HG02884 (cell line): ENCODE measurements at regions not wholly inside any gene's neighbourhood (a gene's known extent, or its start where the extent isn't known, plus 50 kb on each side); places are given as distances from the start of the nearest gene placed in this dataset.
"Not testable (repeated sequence)": the region's sequence is repeated elsewhere in the genome, so short reads cannot be mapped to it uniquely, and the experiment has no call there.

Source experiments
- ATAC-seq: cut with Tn5 transposase; IDR thresholded peaks from one replicate; pipeline ENCODE4 v1.9.1; 2021; ENCODE audit warnings: mild to moderate bottlenecking, moderate library complexity; ENCODE audit not compliant: unreplicated experiment

DNA sequence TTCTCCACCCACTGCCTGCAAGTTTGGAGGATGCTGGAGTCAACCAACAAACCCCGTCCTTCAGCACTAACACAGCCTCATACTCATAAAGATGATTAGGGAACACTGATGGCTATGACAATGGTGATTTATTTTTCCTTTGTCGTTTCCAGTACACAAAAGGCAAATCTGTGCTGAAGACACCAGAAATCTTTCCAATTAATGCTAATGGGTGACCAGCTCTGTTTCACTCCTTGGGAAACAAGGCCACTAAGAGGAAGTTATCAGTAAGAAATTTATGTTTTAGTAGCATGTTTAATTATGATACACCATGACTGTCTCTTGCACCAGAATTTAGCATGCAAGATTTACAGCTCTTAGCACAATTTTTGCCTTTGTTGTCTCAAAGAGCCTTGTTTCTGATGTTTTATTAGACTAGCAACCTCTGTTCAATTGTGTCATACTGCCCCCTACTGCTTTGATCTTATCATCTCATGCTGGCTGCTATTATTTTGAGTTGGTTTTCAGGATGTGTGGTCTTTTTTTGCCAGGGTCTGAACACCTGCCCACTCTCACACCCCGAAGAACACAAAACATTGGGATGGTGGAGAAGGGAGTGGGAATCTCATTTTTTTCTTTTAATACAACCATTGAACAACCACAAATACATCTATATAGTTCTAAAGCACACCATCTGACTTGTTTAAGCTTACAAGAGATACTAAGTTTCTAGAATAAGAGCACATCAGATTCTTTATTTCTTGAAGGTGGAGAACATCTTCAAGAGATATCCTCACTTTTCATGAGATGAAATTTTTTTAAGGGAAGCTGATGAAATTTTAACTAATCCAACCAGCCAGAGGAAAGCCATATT is 160.9 kb downstream of the SPTSSA start:
- no peak for ATAC-seq

- ATAC-seq = no peak
Measured at GRCh38 chr14:34300330-34300729, 161.7 kb downstream of the SPTSSA start.

DNA sequence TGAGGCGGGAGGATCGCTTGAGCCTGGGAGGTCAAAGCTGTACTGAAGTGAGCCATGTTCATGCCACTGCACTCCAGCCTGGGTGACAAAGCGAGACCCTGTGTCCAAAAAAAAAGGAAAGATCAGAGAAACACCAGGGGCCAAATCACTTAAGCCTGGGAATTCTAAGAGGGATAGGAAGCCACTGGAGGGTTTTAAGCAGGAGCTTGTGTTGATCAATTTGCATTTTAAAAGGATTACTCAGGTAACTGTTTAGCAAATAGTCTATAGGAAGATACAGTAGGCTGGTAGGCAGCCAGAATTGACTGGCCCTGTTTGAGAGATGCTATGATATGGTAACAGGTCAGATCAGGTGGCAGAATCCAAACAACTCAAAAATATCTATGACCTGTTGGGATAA is 162.7 kb downstream of the SPTSSA start:
- no peak for ATAC-seq

- no peak for ATAC-seq
Measured at GRCh38 chr14:34297786-34298520, 164.1 kb downstream of the SPTSSA start.

GRCh38 chr14:34283590-34283989 is 178.4 kb downstream of the SPTSSA start:
- no peak for ATAC-seq

DNA sequence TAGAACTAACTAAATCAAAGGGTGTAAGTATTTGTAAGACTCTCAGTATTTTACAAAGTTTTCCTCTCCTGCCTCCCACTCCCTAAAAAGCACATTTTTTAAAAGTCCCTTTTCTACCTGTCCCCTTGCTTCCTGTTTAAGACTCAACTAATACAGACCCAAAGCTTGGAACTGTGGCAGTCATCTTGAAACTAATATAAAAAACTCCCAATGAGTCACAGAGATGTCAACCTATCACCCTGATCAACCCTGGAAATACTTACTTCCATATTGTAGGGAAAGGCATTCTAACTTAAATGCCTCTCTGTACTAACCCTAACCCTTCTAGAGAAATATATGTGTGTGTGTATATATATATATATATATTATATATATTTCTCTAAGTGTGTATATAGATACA is 184.8 kb downstream of the SPTSSA start:
- ATAC-seq = peak; percentile 85

DNA sequence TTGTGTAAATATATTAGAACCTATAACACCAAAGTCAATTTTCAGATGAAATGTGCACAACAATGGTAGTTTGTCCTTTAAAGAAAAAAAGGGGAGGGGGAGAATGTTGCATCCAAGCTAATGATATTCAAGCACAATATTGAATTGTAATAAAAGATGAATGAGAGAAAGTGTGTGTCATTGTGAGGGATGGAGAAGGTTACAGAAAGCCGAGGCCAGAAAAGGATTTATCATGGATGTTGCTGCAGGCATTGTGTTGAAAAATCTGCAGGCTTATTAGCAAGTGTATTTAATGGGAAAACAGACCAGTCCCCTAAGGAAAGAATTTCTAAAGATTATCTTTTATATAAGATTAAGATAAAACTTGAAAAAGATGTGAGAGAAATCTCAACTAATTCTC is 186.5 kb downstream of the SPTSSA start:
- ATAC-seq = no peak

DNA sequence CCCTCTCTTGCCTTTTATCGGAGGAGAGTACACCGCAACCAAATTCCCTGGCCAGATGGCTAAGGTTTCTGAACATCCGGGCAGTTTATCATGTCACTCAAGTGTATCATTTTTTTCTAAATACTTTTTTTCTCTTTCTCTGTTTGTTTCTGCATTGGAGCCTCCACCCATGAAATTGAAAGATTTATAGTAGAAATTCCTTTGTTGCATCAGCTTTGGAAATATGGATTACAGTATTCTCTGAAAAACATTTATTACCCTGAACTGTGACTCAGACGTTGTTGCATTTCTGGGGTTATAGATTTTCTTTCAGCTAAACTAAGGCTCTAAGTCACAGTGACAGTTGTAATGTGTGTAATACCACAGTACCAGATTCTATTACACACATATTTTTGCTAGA is 187.0 kb downstream of the SPTSSA start:
- ATAC-seq = no peak

GRCh38 chr14:34273716-34274115 is 188.3 kb downstream of the SPTSSA start:
- ATAC-seq = not testable (repeated sequence)

DNA sequence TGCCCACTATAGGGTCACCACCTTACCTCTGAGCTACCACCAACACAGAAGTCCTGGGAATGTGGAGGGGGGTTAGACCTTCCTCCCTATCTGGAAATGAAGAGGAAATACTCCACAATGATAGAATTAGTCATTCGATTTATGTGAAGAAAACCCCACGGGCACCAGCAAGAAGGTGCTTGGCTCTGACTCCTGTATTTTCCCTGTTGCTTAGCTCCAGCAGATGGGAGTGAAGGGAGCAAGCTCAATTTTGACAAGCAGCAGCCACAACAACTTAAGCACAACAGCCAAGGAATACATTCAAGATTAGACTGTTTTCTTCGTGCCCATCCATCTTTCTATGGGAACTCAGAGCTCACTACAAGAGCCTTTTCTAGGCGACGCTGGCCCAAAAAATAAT is 191.7 kb downstream of the SPTSSA start:
- no peak for ATAC-seq

GRCh38 chr14:34266344-34266743 is 195.7 kb downstream of the SPTSSA start:
- ATAC-seq = no peak

DNA sequence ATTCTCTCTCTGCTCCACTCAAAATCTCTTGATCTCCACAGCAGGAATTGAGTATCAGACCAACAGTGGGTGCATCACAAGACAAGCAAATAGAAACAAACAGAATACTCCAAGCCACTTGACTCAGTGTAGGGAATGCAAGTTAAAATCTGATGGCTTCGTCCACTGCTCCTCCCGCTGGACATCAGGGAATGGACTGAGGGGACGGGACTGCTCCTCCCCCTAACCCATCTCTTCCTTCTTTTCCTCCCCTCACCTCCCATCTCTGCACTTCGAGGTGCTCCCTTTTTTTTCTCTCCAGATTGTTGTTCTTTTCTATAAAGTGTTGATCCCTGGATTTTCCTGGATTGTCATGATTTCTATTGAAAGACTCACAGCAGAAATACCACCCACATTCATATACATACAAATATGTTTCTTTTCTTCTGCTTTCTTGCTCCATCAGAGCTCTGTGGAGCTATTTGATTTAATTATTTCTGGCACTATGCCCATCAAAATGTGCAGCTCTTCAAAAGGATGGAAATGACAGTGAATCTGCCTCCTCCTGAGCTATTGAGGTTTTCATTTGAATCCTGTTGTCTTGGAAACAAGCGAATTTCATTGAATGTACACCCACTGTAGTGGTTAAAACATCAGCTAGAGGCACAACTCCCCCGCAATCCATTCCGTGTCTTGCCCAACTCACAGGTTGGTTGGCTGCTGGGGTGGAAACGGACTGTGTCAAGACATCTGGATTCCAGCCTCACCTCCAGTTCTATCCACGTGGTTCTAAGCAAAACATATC is 199.7 kb downstream of the SPTSSA start:
- no peak for ATAC-seq

GRCh38 chr14:34259996-34260395 is 202.0 kb downstream of the SPTSSA start:
- ATAC-seq = no peak

DNA sequence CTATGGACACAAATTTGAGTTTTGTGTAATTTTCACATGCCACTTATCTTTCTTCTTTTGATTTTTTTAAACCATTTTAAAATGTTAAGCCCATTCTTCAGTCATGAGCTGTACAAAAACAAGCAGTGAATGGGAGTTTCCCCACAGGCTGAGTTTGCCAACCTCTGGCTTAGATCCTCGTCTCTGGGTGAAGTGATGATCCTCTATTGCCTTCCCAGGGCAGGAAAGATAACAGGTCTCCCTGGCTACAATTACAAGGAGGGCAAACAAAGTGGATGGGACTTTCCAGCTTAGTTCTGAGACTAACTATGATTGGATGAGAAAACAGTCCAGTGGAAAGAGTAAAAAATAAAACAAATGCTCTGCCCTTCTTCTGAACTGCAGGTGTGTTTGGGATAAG is 203.7 kb downstream of the SPTSSA start:
- ATAC-seq = no peak

- no peak for ATAC-seq
Measured at GRCh38 chr14:34257505-34257904, 204.5 kb downstream of the SPTSSA start.

GRCh38 chr14:34256223-34256622 is 205.8 kb downstream of the SPTSSA start:
- no peak for ATAC-seq

DNA sequence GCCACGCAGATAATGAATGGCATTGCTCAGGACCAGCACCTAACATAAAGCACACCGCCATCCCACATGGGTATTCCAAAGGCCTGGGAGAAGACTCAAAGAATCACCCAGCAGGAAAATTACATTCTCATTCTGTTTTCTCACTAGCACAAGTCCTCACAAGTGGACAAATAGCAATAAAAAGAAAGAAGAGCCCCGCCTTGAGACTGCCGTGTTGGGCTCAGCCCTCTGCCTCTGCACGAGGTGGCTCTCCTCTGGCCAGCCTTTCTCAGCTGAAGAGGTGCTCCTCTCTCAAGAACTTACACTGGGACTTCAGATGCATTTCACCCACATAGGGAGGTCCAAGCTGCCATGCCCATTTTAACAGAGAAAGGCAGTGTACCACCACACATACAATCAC is 207.5 kb downstream of the SPTSSA start:
- ATAC-seq = no peak

DNA sequence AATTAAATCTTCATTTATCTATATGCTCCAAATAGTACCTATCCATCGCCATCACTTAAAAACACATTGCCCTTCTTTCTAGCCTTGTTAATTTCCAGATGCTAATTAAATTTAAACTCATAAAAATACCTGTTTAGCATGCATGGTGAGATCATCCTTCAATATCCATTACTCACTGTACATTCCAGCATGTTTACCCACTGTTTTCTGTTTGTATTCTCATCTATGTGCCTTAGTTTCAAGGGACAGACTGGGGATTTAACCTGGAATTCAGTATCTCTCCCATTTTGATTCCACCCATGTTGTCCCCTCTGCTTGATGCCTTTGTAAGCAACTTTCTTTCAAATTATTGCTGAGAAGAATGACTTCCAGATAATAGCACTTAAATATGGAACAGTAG is 208.0 kb downstream of the SPTSSA start:
- ATAC-seq = no peak

DNA sequence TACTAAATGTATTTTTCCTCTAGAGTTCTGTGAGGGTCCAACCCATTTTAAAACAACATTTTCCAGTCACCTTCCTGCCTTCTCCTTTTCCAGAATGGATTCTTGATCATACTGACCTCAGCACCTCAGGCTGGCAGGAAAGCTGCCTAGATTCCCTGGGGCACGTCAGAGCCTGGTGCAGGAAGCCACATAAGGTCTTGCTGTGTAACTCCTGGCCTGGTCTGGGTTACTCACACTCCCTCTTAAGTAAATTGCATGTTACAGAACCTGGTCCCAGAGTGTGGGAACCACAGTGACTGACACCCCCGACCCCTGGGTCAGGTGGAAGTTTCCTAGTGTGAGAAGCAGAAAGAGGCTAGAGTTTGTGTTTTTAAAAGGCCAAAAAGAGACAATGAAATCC is 209.8 kb downstream of the SPTSSA start:
- ATAC-seq = no peak

DNA sequence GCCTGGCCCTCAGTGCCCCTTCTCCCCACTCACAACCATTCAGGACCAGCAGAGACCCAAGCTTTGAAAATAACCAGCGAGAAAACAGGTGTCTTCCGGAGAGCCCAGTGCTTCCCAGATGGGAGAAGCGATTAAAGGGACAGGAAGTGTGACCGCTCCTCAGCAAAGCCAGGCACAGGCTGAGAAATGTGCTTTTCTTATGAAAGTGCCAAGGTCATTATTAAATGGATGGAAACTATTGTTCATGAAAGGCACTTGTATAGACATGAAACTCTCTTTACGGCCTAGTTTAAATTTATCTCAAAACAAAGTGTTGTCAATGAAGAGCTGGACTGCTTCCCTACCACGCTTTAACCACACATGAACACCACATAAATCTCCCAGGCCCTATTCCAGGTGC is 210.4 kb downstream of the SPTSSA start:
- no peak for ATAC-seq

- ATAC-seq = no peak
Measured at GRCh38 chr14:34250959-34251358, 211.1 kb downstream of the SPTSSA start.

- ATAC-seq = no peak
Measured at GRCh38 chr14:34247605-34248004, 214.4 kb downstream of the SPTSSA start.
